PC-9 (cell line): ENCODE measurements at regions not wholly inside any gene's neighbourhood (a gene's known extent, or its start where the extent isn't known, plus 50 kb on each side); places are given as distances from the start of the nearest gene placed in this dataset.

Experiments used
- BruUV-seq: library from RNA; stranded (reverse); fragments of 400-500 nt; replicated peaks from 2 replicates; lab custom pipeline; 2021; lab: Mats Ljungman, UMichigan
- CTCF ChIA-PET: fragments of 300-600 bp; sonication (Branson Sonifier 250); formaldehyde crosslinking; loops from one replicate; lab custom pipeline; 2022; ENCODE audit warnings: antibody characterized with exemption; lab: Charles Lee
- POLR2A ChIA-PET: fragments of 300-600 bp; sonication (Branson Sonifier 250); formaldehyde crosslinking; loops from one replicate; lab custom pipeline; 2022; ENCODE audit warnings: antibody characterized with exemption; ENCODE audit not compliant: unreplicated experiment; lab: Charles Lee
- DNase-seq, 2 experiments: peaks; one replicate each; pipeline versions ENCODE4 v3.0.0 to v3.0.0-alpha.2; 2015 to 2022; ENCODE audit warnings: mixed read lengths in 1 of 2
- H2AFZ ChIP-seq: fragments of 200-600 bp; sonication (generic); 2 replicates; pipeline ENCODE4 v1.8.1; 2017; ENCODE audit warnings: antibody characterized with exemption
- H3F3A ChIP-seq: fragments of 200-600 bp; sonication (generic); 2 replicates; pipeline ENCODE4 v1.8.1; 2017; ENCODE audit warnings: antibody characterized with exemption, mild to moderate bottlenecking, low read depth; ENCODE audit not compliant: insufficient read depth
- H3K27ac ChIP-seq: fragments of 200-600 bp; sonication (generic); 2 replicates; pipeline ENCODE4 v1.6.1; 2016; ENCODE audit warnings: mixed run types
- H3K27me3 ChIP-seq: fragments of 200-600 bp; sonication (generic); 2 replicates; pipeline ENCODE4 v1.6.1; 2016; ENCODE audit warnings: low read depth, mixed run types; ENCODE audit not compliant: insufficient read depth
- H3K36me3 ChIP-seq: fragments of 200-600 bp; sonication (generic); 2 replicates; pipeline ENCODE4 v1.6.1; 2016; ENCODE audit warnings: low read depth, mixed run types
- H3K4me1 ChIP-seq: fragments of 200-600 bp; sonication (generic); replicated peaks from 2 replicates; pipeline ENCODE4 v1.6.1; 2016; ENCODE audit warnings: mixed run types; ENCODE audit not compliant: insufficient read depth
- H3K4me2 ChIP-seq: fragments of 200-600 bp; sonication (generic); 2 replicates; pipeline ENCODE4 v1.6.1; 2017; ENCODE audit warnings: mixed run types
- H3K4me3 ChIP-seq: fragments of 200-600 bp; sonication (generic); 2 replicates; pipeline ENCODE4 v1.6.1; 2016; ENCODE audit warnings: mixed run types
- H3K79me2 ChIP-seq: fragments of 200-600 bp; sonication (generic); 2 replicates; pipeline ENCODE4 v1.6.1; 2017; ENCODE audit warnings: low read depth, mixed run types
- H3K9me2 ChIP-seq: fragments of 200-600 bp; sonication (generic); 2 replicates; pipeline ENCODE4 v1.8.1; 2017; ENCODE audit warnings: mild to moderate bottlenecking; ENCODE audit not compliant: insufficient read depth
- H3K9me3 ChIP-seq: fragments of 200-600 bp; sonication (generic); 2 replicates; pipeline ENCODE4 v1.8.1; 2016; ENCODE audit warnings: low read depth; ENCODE audit not compliant: insufficient read depth
- H4K20me1 ChIP-seq: fragments of 200-600 bp; sonication (generic); 2 replicates; pipeline ENCODE4 v1.8.1; 2017; ENCODE audit not compliant: insufficient read depth
- CTCF ChIP-seq: fragments of 200-600 bp; sonication (generic); conservative IDR thresholded peaks from 2 replicates; pipeline ENCODE4 v1.6.1; 2017; ENCODE audit warnings: mixed run types, antibody characterized with exemption, mild to moderate bottlenecking, moderate library complexity
- EZH2 ChIP-seq: fragments of 200-600 bp; sonication (generic); IDR thresholded peaks from 2 replicates; pipeline ENCODE4 v1.8.0; 2017; ENCODE audit warnings: antibody characterized with exemption, low read depth
- intact Hi-C: fragments of 100-400 bp; cut with micrococcal nuclease; formaldehyde crosslinking; loops from one replicate; pipeline ENCODE4 v1.10.0; 2022; ENCODE audit not compliant: unreplicated experiment

GRCh38 chr4:138852681-138853080, 162.9 kb upstream of the NOCT start:
- H3K9me2 ChIP-seq = no peaks in the 10 kb centered on the region
- no peaks in the 10 kb centered on the region for H3F3A ChIP-seq
- H3K4me1 ChIP-seq = no peaks in the 10 kb centered on the region
- ChIA-PET POLR2A (no interaction called here), CTCF (no interaction called here)
- H3K79me2 ChIP-seq = no peaks in the 10 kb centered on the region
- no peak overlapping the region for H2AFZ ChIP-seq
- H3K4me2 ChIP-seq = no peak overlapping the region
- no TSS peak for BruUV-seq
- H3K36me3 ChIP-seq = no peaks in the 10 kb centered on the region
- no peak overlapping the region for H3K4me3 ChIP-seq
- intact Hi-C loops = no loop called here
- no peaks in the 10 kb centered on the region for H3K27me3 ChIP-seq
- TF ChIP-seq CTCF (no peak), EZH2 (no peak)
- H3K27ac ChIP-seq = no peak overlapping the region
- H4K20me1 ChIP-seq = no peaks in the 10 kb centered on the region
- H3K9me3 ChIP-seq = no peaks in the 10 kb centered on the region
- no peak for DNase-seq

GRCh38 chr4:138851391-138852335, 163.9 kb upstream of the NOCT start:
- H3K4me1 ChIP-seq = no peaks in the 10 kb centered on the region
- no peak overlapping the region for H3K4me3 ChIP-seq
- DNase-seq = no peak
- intact Hi-C loops = no loop called here
- no peaks in the 10 kb centered on the region for H3K9me2 ChIP-seq
- no peak overlapping the region for H3K27ac ChIP-seq
- no peaks in the 10 kb centered on the region for H3K9me3 ChIP-seq
- H3K36me3 ChIP-seq = no peaks in the 10 kb centered on the region
- H3K27me3 ChIP-seq = no peaks in the 10 kb centered on the region
- no peaks in the 10 kb centered on the region for H3F3A ChIP-seq
- H2AFZ ChIP-seq = no peak overlapping the region
- POLR2A ChIA-PET = no interaction called here
- BruUV-seq = no TSS peak
- TF ChIP-seq EZH2 = no peak
- TF ChIP-seq CTCF = no peak
- H3K4me2 ChIP-seq = no peak overlapping the region
- CTCF ChIA-PET = no interaction called here
- no peaks in the 10 kb centered on the region for H4K20me1 ChIP-seq
- H3K79me2 ChIP-seq = no peaks in the 10 kb centered on the region

- no peaks in the 10 kb centered on the region for H3K27me3 ChIP-seq
- BruUV-seq = no TSS peak
- H3K36me3 ChIP-seq = no peaks in the 10 kb centered on the region
- H3F3A ChIP-seq = no peaks in the 10 kb centered on the region
- no peaks in the 10 kb centered on the region for H3K4me1 ChIP-seq
- intact Hi-C loops = no loop called here
- H3K4me3 ChIP-seq = no peak overlapping the region
- H3K79me2 ChIP-seq = no peaks in the 10 kb centered on the region
- no peaks in the 10 kb centered on the region for H3K9me3 ChIP-seq
- no peak overlapping the region for H3K27ac ChIP-seq
- no peak for DNase-seq
- TF ChIP-seq EZH2 (no peak), CTCF (no peak)
- CTCF ChIA-PET = no interaction called here
- POLR2A ChIA-PET = no interaction called here
- no peak overlapping the region for H2AFZ ChIP-seq
- H3K4me2 ChIP-seq = no peak overlapping the region
- no peaks in the 10 kb centered on the region for H3K9me2 ChIP-seq
- H4K20me1 ChIP-seq = no peaks in the 10 kb centered on the region
These were observed 169.9 kb upstream of the NOCT start for GRCh38 chr4:138845664-138846063.
